CD4-positive, CD25-positive, alpha-beta regulatory T cell (primary cell): ENCODE measurements at regions not wholly inside any gene's neighbourhood (a gene's known extent, or its start where the extent isn't known, plus 50 kb on each side); places are given as distances from the start of the nearest gene placed in this dataset.
"Not testable (repeated sequence)": the region's sequence is repeated elsewhere in the genome, so short reads cannot be mapped to it uniquely, and the experiment has no call there.

Source experiments
- ATAC-seq, 2 donors: fragments of 150-1000 bp; cut with Tn5 transposase; one replicate each; pipeline ENCODE4 v1.10.0; 2021; ENCODE audit warnings: low read depth in 2 of 2, moderate number of reproducible peaks in 2 of 2, moderate library complexity in 1 of 2
- DNase-seq, 3 donors: peaks; one replicate each; pipeline versions ENCODE4 v3.0.0 to v3.0.0-alpha.2; 2012 to 2022; ENCODE audit warnings: mixed read lengths in 1 of 3
- H3K27ac ChIP-seq: one replicate; pipeline ENCODE4 v1.7.0; 2013; ENCODE audit warnings: mild to moderate bottlenecking, low read length; ENCODE audit not compliant: insufficient read depth, poor library complexity, severe bottlenecking
- H3K27me3 ChIP-seq: one replicate; pipeline ENCODE4 v1.7.0; 2013; ENCODE audit warnings: low read length; ENCODE audit not compliant: control insufficient read depth, insufficient read depth
- H3K36me3 ChIP-seq: one replicate; pipeline ENCODE4 v1.7.0; 2013; ENCODE audit warnings: mild to moderate bottlenecking, low read length, moderate library complexity; ENCODE audit not compliant: control insufficient read depth, insufficient read depth
- H3K4me1 ChIP-seq: 2 replicates; pipeline ENCODE4 v1.7.0; 2013; ENCODE audit warnings: mild to moderate bottlenecking, low read length; ENCODE audit not compliant: insufficient read depth, control insufficient read depth, poor library complexity, severe bottlenecking
- H3K4me3 ChIP-seq: one replicate; pipeline ENCODE4 v1.7.0; 2013; ENCODE audit warnings: low read depth, mild to moderate bottlenecking, low read length, moderate library complexity
- H3K9me3 ChIP-seq, 2 experiments: 1 replicate in 1 of 2; 2 replicates in 1 of 2; pipeline ENCODE4 v1.7.0; 2013; ENCODE audit warnings: low read length in 2 of 2, mild to moderate bottlenecking in 1 of 2, moderate library complexity in 1 of 2; ENCODE audit not compliant: control insufficient read depth in 2 of 2
- H3K27ac Mint-ChIP-seq, 3 donors: one replicate each; pipeline ENCODE4 v1.8.0; 2020 to 2022; ENCODE audit warnings: mild to moderate bottlenecking in 3 of 3, mixed read lengths in 3 of 3, moderate library complexity in 2 of 3
- H3K27me3 Mint-ChIP-seq: one replicate; pipeline ENCODE4 v1.8.0; 2022; ENCODE audit warnings: mild to moderate bottlenecking, mixed read lengths
- H3K36me3 Mint-ChIP-seq: one replicate; pipeline ENCODE4 v1.8.0; 2020; ENCODE audit warnings: mixed read lengths
- H3K4me1 Mint-ChIP-seq, 4 donors: one replicate each; pipeline ENCODE4 v1.8.0; 2020 to 2022; ENCODE audit warnings: mixed read lengths in 4 of 4, mild to moderate bottlenecking in 1 of 4
- H3K4me3 Mint-ChIP-seq, 4 donors: one replicate each; pipeline ENCODE4 v1.8.0; 2020 to 2022; ENCODE audit warnings: mild to moderate bottlenecking in 4 of 4, mixed read lengths in 4 of 4, moderate library complexity in 3 of 4
- H3K9me3 Mint-ChIP-seq, 7 donors: one replicate each; pipeline ENCODE4 v1.8.0; 2020 to 2022; ENCODE audit warnings: mixed read lengths in 7 of 7, mild to moderate bottlenecking in 3 of 7, moderate library complexity in 2 of 7

DNA sequence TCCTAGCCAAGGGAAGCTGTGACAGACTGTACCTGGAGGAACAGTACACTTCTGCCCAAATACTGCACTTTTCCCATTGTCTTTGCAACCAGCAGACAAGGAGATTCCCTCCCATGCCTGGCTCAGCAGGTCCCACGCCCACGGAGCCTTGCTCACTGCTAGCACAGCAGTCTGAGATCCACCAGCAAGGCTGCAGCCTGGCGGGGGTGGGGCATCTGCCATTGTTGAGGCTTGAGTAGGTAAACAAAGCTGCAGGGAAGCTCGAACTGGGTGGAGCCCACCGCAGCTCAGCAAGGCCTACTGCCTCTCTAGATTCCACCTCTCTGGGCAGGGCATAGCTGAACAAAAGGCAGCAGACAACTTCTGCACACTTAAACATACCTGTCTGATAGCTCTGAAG, 268.9 kb downstream of the OSR1 start:
- H3K27me3 ChIP-seq, H3K4me3 Mint-ChIP-seq, H3K36me3 ChIP-seq, H3K4me1 ChIP-seq, H3K27ac Mint-ChIP-seq, ATAC-seq, H3K4me3 ChIP-seq, DNase-seq, H3K27me3 Mint-ChIP-seq, H3K9me3 ChIP-seq, H3K4me1 Mint-ChIP-seq, H3K27ac ChIP-seq, H3K36me3 Mint-ChIP-seq: not testable (repeated sequence)
- H3K9me3 Mint-ChIP-seq: peaks cover 0 to 13% (median 10%) of the 10 kb centered on the region in 7 donors

DNA sequence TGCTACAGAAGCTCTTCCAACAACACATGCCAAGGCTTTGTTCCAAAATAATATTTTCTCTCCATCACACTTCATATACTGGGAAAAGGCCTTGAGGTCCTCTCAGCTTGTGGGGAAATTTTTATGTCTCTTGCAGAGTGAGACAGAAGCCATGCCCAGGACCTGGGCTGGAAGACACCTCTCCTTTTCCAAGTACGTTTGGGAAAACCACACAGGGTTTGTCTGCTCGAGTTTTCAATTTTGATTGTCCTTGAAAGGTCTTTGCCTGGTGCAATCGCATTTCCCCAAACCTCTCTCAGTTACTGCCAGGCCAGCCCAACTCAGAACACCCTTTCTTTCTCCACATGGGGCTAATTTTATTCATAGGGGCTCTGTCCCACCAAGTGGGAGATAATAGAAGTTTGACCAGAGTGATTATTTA, 272.2 kb downstream of the OSR1 start:
- peaks cover 0 to 12% (median 5%) of the 10 kb centered on the region in 7 donors for H3K9me3 Mint-ChIP-seq
- ATAC-seq (no peak), DNase-seq (no peak)
- H3K27ac ChIP-seq: no peak overlapping the region
- no peaks in the 10 kb centered on the region for H3K27me3 ChIP-seq
- no peak overlapping the region for H3K4me3 ChIP-seq
- no peak overlapping the region for H3K4me3 Mint-ChIP-seq
- no peaks in the 10 kb centered on the region for H3K4me1 Mint-ChIP-seq
- H3K36me3 ChIP-seq: no peaks in the 10 kb centered on the region
- no peaks in the 10 kb centered on the region for H3K9me3 ChIP-seq
- no peak overlapping the region for H3K27ac Mint-ChIP-seq
- H3K27me3 Mint-ChIP-seq: no peaks in the 10 kb centered on the region
- H3K36me3 Mint-ChIP-seq: no peaks in the 10 kb centered on the region
- H3K4me1 ChIP-seq: no peaks in the 10 kb centered on the region

DNA sequence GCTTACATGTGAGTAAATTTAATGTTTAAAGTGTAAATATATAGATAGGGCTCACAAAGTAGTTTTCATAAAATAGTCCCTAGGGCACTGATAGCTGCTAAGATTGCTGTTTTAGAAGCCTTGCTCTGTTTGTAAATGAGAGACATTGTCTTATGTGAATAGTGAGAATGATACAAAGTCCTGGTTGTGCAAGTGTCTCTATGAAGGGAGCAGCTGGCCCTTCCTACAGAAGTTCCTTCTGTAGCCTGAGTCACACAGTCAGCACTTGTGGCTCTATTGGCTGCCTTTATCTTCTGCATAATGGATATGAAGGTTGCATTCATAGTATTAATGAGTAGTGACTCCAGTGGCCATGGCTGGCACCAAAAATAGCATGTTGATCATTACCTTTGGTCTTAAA, 279.7 kb downstream of the OSR1 start:
- Mint-ChIP-seq H3K36me3 (no peaks in the 10 kb centered on the region), H3K27ac (no peak overlapping the region), H3K27me3 (no peaks in the 10 kb centered on the region), H3K9me3 (peaks cover 0 to 6% (median 0%) of the 10 kb centered on the region in 7 donors), H3K4me1 (no peaks in the 10 kb centered on the region), H3K4me3 (no peak overlapping the region)
- no peak overlapping the region for H3K4me3 ChIP-seq
- no peaks in the 10 kb centered on the region for H3K27me3 ChIP-seq
- H3K4me1 ChIP-seq: no peaks in the 10 kb centered on the region
- no peak for ATAC-seq
- no peak for DNase-seq
- H3K36me3 ChIP-seq: no peaks in the 10 kb centered on the region
- no peak overlapping the region for H3K27ac ChIP-seq
- H3K9me3 ChIP-seq: no peaks in the 10 kb centered on the region

DNA sequence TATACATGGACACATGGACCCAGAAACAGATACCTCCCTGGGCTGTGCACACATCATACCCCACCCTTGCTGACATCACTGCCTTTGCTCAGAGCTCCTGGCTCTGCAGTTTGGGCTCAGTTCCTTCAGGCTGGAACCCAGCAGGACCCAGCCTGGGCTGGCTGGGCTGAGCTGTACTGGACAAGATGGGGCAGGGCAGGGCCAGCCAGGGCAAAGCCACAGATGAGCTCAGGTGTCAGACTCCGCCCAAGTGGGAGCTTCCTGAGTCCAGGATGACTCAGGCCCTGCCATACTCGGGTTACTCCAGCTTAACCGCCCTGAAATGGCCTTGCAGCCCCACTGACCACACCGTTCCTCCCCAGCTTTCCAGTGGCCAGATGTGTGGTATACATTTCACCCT, 284.9 kb downstream of the OSR1 start:
- H3K27me3 Mint-ChIP-seq: no peaks in the 10 kb centered on the region
- no peak overlapping the region for H3K4me3 ChIP-seq
- no peak overlapping the region for H3K4me3 Mint-ChIP-seq
- DNase-seq: no peak
- no peak overlapping the region for H3K27ac ChIP-seq
- H3K9me3 Mint-ChIP-seq: peaks cover 0 to 3% (median 0%) of the 10 kb centered on the region in 7 donors
- no peaks in the 10 kb centered on the region for H3K4me1 ChIP-seq
- H3K9me3 ChIP-seq: no peaks in the 10 kb centered on the region
- no peak overlapping the region for H3K27ac Mint-ChIP-seq
- no peaks in the 10 kb centered on the region for H3K36me3 ChIP-seq
- H3K27me3 ChIP-seq: no peaks in the 10 kb centered on the region
- H3K4me1 Mint-ChIP-seq: no peaks in the 10 kb centered on the region
- H3K36me3 Mint-ChIP-seq: no peaks in the 10 kb centered on the region
- ATAC-seq: no peak

DNA sequence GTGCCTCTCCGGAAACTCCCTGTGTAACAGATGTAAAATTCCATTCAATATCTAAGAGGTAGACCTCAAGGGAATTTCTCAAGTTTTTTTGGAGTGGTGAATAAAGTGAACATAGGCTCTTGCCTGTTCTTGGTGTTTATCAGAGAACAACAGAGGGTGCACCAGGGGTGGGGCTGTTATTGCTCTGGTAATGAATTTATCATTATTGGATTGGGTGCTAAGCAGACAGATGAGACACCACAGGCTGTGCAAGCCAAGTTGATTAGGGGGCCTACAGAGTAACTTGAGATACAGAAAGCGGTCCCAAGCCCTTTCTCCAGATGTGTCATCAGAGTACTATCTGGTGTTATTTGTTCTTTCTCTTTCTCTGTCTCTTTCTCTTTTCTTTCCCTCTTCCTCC, 286.3 kb downstream of the OSR1 start:
- no peaks in the 10 kb centered on the region for H3K27me3 Mint-ChIP-seq
- no peak overlapping the region for H3K4me3 Mint-ChIP-seq
- H3K27ac Mint-ChIP-seq: no peak overlapping the region
- H3K4me1 Mint-ChIP-seq: no peaks in the 10 kb centered on the region
- peaks cover 0 to 3% (median 0%) of the 10 kb centered on the region in 7 donors for H3K9me3 Mint-ChIP-seq
- H3K36me3 ChIP-seq: no peaks in the 10 kb centered on the region
- DNase-seq (no peak), ATAC-seq (no peak)
- H3K4me1 ChIP-seq: no peaks in the 10 kb centered on the region
- H3K36me3 Mint-ChIP-seq: no peaks in the 10 kb centered on the region
- H3K27me3 ChIP-seq: no peaks in the 10 kb centered on the region
- H3K27ac ChIP-seq: no peak overlapping the region
- H3K9me3 ChIP-seq: no peaks in the 10 kb centered on the region
- no peak overlapping the region for H3K4me3 ChIP-seq

DNA sequence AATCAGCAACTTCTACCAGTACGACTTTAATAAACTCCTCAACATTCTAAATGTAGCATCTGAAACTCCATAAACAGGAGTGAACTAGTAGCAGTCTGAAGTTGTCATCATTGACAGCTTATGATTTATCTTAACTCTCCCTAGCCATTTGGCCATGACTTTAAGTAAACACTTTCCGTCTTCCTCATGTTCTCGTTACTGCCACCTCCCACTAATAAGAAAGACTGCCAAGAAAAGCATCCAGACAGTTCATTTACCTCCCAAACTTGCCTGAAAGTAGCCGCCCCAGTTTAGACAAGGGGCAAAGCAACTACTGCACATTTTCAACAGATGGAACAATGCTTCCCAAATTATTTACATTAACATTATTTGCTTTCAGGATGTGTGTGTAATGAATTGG, 287.5 kb downstream of the OSR1 start:
- Mint-ChIP-seq H3K9me3 (peaks cover 0 to 3% (median 0%) of the 10 kb centered on the region in 7 donors), H3K4me1 (no peaks in the 10 kb centered on the region), H3K27me3 (no peaks in the 10 kb centered on the region), H3K27ac (no peak overlapping the region), H3K36me3 (no peaks in the 10 kb centered on the region), H3K4me3 (no peak overlapping the region)
- Histone ChIP-seq H3K27me3 (no peaks in the 10 kb centered on the region), H3K36me3 (no peaks in the 10 kb centered on the region), H3K4me1 (no peaks in the 10 kb centered on the region), H3K4me3 (no peak overlapping the region), H3K27ac (no peak overlapping the region), H3K9me3 (no peaks in the 10 kb centered on the region)
- ATAC-seq: no peak
- no peak for DNase-seq

DNA sequence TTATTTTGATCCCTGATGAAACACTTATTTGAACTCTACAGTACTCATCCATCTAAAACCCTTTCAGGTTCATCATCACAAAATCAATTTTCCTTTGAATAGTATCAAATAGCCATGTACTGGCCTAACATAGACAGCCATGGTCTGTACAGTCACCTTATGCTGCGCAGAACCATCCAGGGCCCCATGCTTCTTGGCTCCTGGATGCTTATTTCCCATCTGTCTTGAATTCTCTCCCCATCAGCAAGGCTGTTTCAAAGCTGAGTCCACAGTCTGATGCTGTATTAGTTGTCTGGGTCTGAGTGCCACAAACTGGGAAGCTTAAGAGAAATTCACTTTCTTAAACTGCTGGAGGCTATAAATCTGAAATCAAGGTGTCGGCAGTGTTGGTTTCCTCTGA, 290.2 kb downstream of the OSR1 start:
- no peaks in the 10 kb centered on the region for H3K4me1 ChIP-seq
- no peak overlapping the region for H3K27ac ChIP-seq
- H3K9me3 ChIP-seq: no peaks in the 10 kb centered on the region
- no peaks in the 10 kb centered on the region for H3K36me3 ChIP-seq
- DNase-seq (no peak), ATAC-seq (no peak)
- no peaks in the 10 kb centered on the region for H3K36me3 Mint-ChIP-seq
- peaks cover 0 to 3% (median 0%) of the 10 kb centered on the region in 7 donors for H3K9me3 Mint-ChIP-seq
- no peak overlapping the region for H3K4me3 Mint-ChIP-seq
- H3K27me3 Mint-ChIP-seq: no peaks in the 10 kb centered on the region
- no peaks in the 10 kb centered on the region for H3K4me1 Mint-ChIP-seq
- no peak overlapping the region for H3K27ac Mint-ChIP-seq
- H3K4me3 ChIP-seq: no peak overlapping the region
- no peaks in the 10 kb centered on the region for H3K27me3 ChIP-seq

DNA sequence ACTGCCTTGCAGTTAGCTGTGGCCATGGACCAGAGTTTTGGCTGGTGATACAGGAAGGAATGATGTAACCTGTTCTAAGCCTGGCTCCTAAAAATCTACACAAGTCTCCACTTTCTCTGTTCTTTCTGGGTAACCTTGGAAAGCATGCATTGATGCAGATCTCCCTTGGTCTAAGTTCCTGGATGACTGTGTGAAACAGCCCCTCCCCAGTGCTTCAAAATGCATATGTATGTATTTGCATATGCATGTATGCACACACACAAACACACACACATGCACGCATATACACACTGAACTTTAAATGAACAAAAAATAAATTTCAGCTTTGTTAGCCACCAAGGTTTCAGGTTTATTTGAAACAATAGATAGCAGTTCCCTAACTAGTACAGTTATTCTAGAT, 296.1 kb downstream of the OSR1 start:
- no peak overlapping the region for H3K27ac Mint-ChIP-seq
- peaks cover 0 to 7% (median 0%) of the 10 kb centered on the region in 4 donors for H3K4me1 Mint-ChIP-seq
- Histone ChIP-seq H3K36me3 (no peaks in the 10 kb centered on the region), H3K27me3 (no peaks in the 10 kb centered on the region), H3K9me3 (no peaks in the 10 kb centered on the region), H3K4me1 (no peaks in the 10 kb centered on the region), H3K27ac (no peak overlapping the region), H3K4me3 (no peak overlapping the region)
- ATAC-seq: no peak
- DNase-seq: peak in 1 of 3 donors; percentile 1
- no peaks in the 10 kb centered on the region for H3K27me3 Mint-ChIP-seq
- H3K9me3 Mint-ChIP-seq: peaks cover 0 to 2% (median 0%) of the 10 kb centered on the region in 7 donors
- H3K36me3 Mint-ChIP-seq: no peaks in the 10 kb centered on the region
- no peak overlapping the region for H3K4me3 Mint-ChIP-seq
